Renal pelvis (tissue), 1 donor: ENCODE measurements at regions not wholly inside any gene's neighbourhood (a gene's known extent, or its start where the extent isn't known, plus 50 kb on each side); places are given as distances from the start of the nearest gene placed in this dataset.

Experiments used
- DNase-seq: peaks from one replicate; pipeline ENCODE4 v3.0.0-alpha.2; 2013

DNA sequence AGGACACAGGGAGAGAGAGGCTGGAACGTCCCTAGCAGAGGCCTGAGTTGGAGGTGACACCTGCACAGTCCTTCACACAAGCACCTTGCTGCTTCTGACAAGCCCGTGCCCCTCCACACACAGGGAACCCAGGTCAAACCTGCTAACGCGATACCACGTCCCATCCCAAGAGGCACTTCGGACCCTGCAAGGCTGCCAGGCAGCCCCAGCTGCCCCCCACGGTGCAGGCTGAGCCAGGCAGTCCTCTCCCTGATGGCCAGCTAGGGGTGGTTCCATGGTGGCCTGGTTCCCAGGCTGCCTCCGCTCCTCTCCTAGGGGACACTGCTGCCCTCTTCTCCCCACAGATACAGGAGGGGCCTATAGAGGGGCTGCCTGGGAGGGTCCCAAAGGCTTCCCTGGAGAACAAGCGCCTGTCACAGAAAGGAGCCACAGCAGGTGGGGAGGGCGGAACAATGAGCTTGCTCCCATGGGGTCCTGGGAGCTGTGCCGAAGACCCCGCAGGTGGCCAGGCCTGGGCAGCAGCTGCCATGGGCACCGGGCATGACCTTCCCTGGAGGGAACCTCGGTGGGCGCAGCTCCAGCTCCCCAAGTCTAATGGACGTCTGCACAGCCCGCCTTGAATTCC lies 434.2 kb upstream of the MYT1L start:
- no peak for DNase-seq

DNA sequence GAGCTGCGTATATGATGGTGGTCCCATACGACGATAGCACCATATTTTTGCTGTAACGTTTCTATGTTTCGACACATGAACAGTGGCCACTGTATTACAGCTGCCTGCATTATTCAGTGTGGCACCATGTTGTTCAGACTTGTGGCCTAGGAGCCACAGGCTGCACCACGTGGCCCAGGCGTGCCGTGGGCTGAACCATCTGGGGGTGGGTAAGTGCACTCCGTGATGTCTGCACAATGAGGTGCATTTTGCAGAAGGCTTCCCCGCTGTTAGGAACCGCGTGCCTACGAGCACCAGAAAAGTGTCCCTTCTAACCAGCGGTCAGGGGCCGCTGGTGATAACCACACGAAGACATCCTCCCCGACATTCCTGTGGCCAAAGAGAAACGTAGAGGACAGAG lies 433.7 kb upstream of the MYT1L start:
- DNase-seq: no peak

DNA sequence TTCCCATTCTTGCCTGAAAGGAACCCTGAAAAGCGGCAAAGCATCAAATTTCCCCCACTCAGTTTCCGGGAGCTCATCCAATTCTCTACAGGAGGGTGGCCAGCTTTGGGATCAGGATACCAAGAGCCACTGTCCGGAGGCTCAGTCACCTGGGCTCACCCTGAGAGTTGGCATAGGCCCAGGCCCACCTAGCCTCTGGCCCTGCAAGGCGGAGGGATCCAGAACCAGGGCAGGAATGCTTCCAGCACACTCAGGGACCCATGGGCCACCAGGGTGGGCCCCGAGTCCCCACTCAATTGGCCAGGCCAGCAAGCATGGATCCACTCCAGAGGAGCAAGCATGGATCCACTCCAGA lies 432.9 kb upstream of the MYT1L start:
- DNase-seq: no peak

DNA sequence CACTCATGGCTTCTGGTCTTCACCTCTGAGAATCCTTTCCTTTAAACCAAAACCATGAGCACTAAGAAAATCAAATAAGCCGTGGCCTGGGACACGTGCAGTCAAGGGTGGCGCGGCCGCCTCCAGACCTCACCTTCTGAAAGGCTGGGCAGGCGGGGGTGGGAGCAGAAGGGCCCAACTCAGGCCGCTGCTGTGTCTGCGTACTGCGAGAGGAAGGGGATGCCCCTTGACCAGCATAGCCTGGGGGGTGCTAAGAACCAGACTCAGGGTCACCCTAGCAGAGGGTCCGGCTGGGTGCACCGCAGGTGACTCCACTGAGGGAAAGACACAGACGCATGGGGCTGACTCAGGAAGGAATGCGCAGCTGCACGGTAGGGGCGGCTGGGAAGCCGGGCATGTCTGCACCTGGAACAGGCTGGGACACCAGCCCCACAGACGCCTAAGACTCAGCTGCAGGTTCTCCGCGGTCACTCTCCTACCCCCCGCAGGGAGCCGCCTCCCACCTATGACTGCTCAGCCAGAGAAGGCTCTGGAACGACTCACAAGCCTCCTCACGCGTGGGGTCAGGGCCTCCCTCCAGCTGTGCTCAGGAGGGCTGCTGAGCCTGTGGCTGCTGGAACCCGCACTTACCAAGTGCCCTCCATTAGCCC lies 432.4 kb upstream of the MYT1L start:
- no peak for DNase-seq

DNA sequence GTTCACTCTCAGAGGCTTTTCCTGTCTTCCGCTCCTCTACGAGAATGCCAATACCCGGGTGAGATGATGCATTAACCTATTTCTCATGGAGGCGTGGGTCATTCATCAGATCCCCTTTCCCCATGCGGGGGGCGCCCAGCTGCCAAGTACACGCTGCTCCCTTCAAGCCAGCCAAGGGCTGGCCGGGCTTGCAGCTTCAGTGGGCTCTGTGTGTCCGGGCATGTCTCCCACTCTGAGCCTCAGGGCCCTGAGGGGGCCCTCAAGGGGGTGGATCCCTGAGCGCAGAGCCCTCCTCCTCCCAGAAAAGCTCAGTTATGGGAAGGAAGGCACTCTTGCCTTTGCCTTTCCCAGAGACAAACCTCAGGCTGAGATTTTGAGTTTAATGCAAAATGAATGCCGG lies 431.8 kb upstream of the MYT1L start:
- DNase-seq: no peak

DNA sequence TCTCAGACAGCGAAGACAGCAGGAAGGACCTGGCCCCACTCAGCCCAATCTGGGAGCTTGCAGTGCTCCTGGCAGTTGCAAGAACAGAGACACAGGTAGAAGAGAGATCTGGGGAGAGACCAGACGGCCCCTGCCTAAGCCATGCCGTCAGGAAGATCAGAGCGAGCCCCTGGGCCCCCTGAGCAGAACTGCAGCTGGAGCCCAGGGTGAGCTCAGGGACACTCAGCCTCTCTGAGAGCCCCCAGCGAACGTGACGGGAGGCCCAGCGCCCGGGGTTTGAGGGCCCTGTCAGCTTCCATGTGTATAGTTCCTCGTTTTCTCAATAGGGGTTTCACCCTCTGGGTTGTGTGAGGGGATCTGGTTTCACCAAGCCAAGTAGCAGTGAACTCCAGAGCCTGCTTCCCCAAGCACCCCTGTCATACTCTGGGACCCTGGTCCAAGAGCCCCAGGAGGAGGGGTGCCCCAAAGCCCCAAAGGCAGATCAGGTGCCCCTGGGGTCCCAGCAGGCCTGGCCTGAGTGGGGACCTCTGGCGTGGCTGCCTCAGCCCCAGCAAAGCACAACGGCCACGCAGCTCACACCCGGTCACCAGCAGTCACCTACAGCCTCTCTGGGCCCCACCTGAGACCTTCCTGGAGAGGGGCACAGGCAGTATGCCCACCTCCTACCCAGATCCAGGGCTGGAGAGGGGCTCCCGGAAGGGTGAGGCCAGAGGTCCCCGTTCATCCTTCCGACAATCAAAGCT lies 431.3 kb upstream of the MYT1L start:
- no peak for DNase-seq

DNA sequence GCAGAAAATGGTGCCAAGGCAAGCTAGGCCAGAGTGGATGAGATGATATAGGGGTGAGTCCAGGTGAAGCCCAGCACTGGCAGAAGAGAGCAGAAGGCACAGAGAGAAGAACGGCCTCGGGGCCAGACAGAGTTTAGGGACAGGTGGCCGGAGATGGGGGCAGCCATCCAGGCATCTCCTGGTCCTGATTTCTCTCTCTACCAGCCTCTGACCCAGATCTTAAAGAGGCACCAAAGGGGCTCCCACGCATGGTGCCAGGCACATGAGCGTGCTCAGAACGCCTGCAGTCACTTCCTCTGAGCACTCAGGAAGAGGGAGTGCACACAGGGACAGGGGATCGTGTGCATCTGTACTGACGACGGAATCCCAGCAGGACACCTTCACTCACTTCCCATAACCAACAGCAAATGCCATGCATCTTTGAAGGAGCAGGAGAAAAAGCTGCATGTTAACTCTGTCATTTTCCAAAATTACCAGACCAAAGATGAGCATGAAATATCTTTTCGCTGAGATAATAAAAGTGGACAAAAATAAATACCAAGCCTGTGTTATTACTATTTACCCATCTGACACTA lies 427.8 kb upstream of the MYT1L start:
- DNase-seq: no peak

DNA sequence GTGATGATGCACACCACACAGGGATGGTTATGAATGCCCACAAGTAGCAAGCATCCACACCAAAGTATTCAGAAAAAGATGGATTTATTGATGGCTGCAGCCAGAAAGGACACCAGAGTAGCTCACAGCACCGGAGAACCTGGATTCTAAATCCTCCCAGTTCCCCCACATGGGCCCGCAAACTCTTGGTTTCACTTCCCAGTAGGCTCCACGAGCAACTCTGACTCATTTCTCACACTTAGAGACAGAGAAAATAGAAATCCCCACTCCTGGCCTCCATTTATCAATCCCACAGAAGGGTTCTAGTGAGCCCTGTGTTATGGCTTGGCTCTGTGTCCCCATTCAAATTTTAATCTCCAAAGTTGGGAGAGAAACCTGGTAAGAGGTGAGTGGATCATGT lies 426.7 kb upstream of the MYT1L start:
- DNase-seq: no peak

DNA sequence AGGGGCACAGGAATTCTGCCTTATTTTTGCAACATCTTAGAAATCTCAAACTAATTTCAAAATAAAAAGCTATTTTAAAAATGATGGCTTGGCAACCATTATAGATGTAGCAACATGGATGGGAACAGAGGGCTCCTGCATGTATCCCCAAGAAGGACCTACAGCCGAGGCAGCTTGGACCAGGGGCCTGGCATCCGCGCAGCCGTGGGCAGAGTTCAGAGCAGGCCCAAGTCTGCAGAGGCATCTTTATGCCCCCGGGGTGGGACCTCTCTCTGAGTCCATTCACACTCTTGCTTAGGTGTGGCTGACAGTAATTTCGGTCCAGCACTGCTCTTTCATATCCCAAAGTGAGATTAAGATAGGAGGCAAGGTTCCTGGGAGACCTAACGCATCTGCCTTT lies 425.8 kb upstream of the MYT1L start:
- DNase-seq: no peak

DNA sequence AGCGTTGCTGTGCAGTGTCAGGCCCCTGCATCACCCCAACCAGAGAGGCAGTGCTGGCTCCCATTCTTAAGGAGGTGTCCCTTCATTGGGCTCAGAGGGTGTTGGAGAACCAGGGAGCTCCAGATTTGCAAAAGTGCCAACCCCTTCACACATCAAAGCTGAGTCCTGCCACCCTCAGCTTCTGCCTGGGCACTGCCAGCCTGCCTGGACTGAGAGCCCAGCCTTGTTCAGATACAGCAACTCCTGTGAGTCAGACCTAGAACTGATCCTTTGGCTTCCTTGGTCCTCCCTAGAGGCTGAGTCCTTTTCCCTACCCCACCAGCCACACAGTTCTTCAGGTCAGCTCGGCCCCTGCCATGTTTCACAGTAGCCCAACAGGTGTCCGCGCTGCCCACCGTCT lies 424.9 kb upstream of the MYT1L start:
- no peak for DNase-seq

DNA sequence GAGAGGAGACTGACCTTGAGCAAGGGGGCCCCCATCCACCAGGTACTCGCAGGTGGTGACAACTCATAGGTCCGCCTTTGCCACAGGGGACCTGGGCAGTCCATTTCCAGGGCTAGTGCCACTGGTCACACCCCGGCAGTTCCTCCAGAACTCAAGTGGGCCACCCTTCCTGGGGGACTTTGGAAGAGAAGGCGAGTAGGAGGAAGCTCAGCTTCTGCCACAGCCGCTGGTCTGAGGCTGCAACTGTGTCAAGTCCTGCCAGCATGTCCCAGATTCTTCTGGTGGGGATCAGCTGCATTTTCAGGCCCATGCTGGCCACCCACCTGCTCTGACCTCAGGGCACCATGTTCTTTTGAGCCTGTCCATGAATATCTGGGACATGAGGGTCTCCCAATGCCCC lies 423.9 kb upstream of the MYT1L start:
- no peak for DNase-seq

DNA sequence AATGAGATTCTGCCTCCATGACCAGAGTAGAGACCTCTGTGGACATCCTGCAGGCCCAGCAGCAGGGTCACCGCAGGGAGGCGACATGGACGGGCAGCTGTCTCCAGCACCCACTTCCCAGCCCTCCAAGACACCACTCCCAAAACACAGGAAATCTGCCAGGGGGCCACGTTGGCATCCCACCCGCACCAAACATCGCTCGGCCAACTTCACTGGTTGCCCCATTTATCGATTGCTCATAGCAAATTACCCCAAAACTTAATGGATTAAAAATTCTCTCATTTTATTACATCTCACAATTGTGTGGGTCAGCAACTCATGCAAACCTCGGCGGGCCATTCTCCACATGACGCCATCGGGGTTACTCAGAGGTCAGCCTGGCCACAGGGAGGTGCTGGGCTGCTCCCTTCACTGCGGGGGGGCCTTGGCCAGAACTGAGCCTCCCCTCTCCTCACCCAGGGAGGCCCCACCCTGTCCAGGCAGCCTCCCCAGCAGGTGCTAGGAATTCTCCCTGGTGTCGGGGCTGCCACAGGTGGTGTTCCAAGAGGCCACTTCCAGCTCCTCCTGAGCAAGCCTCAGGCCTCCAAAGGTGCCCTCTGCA lies 420.7 kb upstream of the MYT1L start:
- DNase-seq: no peak

DNA sequence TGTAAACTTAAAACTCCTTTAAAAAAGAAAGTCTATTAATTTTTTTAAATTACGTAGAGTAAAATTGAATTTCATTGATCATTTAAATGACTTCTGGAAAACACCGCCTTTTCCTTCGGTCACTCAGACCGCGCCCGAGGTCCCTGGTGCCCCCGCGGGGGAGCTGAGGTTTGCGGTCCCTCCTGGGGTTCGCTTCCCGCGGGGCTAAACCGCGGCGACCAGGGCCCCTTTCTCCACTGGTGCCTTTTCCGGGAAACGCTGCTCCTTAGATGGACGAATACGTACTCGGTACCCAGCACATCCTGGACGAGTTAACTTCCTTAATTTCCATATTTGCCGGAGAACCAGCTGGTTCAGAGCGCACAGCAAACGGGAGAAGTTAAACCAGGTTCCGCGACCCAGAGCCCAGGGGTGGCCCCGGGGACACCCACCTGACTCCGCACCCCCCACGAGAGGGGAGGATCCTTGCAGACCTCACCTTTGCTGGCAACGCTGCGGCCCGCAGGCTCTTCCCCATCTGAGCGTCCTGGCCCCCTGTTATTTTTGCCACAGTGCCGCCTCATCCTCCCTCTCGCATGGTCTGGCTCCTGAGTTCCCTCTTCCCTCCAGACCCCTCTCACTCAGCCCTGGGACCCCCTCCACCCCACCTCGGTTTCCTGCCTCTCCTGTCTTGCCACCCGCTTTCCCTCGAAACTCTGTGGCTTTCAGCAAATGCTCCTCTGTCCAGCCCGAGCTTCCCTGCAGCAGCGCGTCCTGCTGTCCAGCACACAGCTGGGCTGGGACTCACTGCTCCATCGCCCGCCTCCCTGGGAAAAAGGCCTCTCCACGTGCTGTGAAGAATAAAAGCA lies 420.0 kb upstream of the MYT1L start:
- no peak for DNase-seq

DNA sequence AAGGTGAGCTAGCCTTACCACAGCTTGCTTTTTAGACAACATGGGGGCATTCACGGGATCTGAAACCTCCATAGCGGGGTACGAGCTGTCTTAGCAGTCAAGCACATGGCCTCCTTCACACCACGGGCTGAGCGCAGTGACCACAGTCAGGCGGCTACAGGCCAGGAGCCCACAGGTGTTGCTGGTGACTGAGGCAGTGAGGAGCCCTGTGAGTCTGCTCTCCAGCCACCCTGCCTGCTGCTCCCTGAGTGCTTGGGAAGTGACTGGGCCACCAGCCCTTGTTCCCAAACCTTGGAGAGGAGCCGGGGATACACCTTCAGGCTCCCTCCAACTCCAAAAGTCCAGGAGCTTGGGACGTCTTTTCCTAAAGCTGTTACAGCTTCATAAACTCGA lies 418.1 kb upstream of the MYT1L start:
- no peak for DNase-seq

DNA sequence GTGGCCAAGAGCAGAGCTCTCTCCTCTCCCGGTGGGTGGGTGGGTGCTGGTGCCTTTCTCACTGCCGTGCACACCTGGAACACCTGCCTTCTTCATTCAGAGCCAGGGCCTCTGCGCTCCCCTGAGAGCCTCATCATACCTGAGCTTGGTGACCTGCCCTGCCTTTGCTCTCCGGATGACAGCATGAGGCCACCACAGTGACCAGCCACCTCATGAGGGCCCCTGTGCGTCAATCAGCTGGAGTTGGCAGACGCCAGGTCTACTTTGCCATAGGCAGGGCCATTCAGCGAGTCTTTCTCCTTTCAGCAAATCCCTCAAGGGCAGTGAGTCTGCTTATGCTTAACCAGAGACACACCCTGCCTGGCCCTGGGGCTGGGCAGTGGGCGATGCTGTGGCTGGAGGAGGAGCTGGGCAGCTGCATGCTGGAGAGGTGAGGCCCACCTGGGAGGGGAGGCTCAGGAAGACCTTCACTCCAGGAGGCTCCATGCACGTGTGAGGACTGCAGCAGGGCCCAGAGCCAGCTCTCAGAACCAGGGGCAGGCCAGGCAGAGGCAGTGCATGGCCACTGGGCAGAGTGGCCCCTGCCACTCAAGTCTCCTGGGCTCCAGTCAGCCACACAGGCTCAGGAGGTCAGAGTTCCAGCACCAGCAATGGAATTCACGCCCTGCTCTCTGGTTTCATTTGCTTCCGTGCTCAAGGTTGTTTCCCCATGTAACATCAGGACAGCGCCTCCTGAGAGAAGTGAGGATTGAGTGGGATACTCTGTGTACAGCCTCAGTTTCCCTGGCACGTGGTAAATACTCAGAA lies 417.5 kb upstream of the MYT1L start:
- no peak for DNase-seq

DNA sequence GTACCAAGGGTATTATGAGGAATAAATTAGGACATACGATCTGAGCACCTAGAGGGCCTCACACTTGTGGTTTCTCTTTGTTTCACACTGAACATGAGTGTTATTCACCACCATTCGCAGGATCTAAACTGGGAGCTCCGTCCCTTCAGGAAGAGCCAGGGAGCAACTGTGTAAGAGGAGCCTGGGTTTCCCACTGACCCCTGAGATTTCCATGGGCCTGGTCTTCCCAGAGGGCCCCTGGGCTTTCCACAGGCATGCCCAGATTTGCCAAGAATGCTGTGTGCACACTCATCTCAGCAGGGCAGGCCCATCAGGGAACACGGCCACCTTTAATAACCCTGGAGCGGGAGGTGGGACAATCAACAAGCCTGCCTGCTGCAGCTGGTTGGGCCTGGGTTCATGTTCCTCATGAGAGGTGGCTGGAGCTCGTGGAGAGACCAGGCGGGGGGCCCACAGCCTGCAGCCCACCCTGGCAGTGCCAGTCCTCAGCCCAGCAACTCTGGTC lies 416.8 kb upstream of the MYT1L start:
- no peak for DNase-seq

DNA sequence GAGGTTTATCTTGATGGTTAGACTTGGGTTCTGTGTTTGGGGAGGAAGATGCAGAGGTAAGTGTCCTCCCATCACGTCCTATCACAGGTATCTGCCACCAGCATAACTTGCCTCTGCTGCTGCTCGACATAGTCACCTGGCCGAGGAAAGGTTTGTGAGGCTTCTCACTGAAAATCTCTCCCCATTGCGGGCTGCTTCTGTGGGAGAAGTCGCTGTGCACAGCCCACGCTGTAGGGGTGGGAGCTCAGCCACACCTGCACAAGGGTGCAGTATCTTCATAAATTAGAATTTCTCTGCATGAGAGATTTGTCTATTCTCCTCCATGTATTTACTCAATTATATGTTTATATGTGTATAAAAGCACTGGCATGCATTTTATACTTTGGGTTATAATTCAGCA lies 415.7 kb upstream of the MYT1L start:
- no peak for DNase-seq

DNA sequence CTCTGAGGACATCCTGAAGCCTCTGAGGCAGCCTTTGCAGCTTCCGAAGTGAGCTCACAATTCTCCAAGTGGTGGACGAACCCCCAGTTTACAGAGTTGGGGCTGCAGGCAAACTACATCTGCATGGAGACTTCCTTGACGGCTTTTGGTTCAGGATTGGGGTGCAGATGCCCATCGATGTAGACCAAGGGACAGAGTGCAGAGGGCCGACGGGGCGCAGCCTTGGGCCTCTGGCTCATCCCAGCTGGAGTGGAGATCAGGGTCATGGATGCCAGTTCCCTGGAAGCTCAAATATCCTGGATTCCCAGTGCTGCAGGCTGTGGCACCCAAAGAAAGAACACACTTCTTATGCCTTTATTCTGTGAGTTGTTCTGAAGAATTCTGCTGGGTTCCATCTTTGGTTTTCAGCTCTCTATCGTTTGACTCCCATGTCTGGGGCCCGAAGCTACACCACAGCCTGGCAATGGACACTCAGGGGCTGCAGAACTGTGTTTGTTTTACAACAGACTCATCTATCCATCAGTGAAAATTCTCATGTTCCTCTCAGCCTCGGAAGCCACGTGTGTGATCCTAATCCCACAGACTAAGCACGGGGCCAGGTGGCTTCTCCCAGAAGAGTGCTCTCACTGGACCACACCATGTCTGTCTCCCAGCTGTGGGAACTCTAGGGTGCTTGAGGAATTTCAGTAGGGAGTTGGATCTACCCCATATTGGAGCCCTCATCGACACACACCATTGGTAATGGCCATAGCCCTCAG lies 414.1 kb upstream of the MYT1L start:
- no peak for DNase-seq

DNA sequence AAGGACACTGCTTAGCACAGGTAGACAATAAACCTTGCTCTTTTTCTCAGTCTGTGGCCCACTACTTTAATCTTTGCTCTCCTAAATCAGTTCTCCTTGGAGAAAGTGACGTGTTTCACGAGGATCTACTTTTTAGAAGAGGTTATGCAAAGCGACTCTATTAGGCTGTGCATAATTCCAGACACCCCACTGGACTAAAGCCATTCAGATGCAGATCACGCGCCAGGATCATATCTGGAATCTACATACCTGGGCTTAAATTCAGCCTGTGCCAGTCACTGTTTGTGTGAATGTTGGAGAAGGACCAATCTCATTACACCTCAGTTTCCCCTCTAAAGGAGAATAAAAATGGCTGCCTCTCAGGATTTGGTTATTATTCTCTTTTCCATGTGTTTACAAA lies 413.0 kb upstream of the MYT1L start:
- no peak for DNase-seq

DNA sequence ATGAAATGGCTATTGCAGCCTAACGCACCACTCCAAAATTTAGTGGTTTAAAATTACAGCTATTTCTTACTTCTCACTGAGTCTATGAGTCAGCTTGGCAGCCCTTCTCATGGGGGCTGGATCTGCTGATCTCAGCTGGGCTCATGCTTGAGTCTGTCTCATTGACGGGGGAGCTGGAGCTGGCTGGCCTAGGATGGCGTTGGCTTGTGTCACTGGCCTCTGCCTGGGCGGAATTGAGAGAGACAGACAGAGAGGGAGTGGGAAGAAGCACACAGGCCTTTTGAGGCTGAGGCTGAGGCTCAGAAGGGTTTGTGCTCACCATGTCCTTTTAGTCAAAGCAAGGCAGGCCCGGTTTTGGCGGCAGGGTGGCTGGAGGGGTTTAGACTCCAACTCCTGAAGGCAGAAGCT lies 412.1 kb upstream of the MYT1L start:
- peak; percentile 2 for DNase-seq
